ENCODE measurements at regions not wholly inside any gene's neighbourhood (a gene's known extent, or its start where the extent isn't known, plus 50 kb on each side); places are given as distances from the start of the nearest gene placed in this dataset.

DNA sequence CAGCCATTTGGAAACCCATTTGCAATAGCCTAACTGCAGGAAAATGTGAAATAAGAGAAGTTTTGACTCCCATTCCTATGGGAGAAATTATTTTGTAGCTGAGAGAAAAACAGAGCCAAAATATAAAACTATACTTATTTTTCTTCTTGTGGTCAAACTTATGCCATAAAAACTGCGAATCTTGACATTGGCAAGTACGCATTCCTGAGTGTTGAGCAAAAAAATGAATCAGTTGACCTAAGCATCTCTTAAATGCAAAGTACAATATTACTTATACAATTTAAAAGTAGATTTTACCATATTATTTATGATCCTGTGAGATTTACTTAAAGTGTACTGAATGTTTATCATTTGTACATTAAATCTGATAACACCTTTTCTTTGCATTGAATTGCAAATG is 50.1 kb upstream of the CMC1 start:
- 92 to 97% (median 96%) methylated on average over 2 of the region's 2 CpGs for WGBS, 4 donors
- intact Hi-C loops (cut with DNase I) = no loop called here
- TF ChIP-seq POLR2A (IDR thresholded peaks at IDR 0.05) = no peak
- TF ChIP-seq, protein P1, sequence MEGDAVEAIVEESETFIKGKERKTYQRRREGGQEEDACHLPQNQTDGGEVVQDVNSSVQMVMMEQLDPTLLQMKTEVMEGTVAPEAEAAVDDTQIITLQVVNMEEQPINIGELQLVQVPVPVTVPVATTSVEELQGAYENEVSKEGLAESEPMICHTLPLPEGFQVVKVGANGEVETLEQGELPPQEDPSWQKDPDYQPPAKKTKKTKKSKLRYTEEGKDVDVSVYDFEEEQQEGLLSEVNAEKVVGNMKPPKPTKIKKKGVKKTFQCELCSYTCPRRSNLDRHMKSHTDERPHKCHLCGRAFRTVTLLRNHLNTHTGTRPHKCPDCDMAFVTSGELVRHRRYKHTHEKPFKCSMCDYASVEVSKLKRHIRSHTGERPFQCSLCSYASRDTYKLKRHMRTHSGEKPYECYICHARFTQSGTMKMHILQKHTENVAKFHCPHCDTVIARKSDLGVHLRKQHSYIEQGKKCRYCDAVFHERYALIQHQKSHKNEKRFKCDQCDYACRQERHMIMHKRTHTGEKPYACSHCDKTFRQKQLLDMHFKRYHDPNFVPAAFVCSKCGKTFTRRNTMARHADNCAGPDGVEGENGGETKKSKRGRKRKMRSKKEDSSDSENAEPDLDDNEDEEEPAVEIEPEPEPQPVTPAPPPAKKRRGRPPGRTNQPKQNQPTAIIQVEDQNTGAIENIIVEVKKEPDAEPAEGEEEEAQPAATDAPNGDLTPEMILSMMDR (IDR thresholded peaks at IDR 0.05) = no peak

More for the DNA sequence above, 50.1 kb upstream of the CMC1 start:
- Histone ChIP-seq H3K36me3 (replicated peaks in 1 of 2) (no peaks in the 10 kb centered on the region), H3K4me1 (replicated peaks in 1 of 2) (no peaks in the 10 kb centered on the region), H3K27me3 (no peaks in the 10 kb centered on the region), H3K4me3 (no peak overlapping the region), H3K27ac (no peak overlapping the region), H3K9me3 (replicated peaks in 1 of 3) (no peaks in the 10 kb centered on the region)
- no peak for DNase-seq

Data from adrenal gland (tissue), 9 donors.